HG02588 (cell line): ENCODE measurements at regions not wholly inside any gene's neighbourhood (a gene's known extent, or its start where the extent isn't known, plus 50 kb on each side); places are given as distances from the start of the nearest gene placed in this dataset.
A peak's percentile ranks its signal among the peaks of the same experiment; 100 is the strongest.

Source experiments
- ATAC-seq: cut with Tn5 transposase; IDR thresholded peaks from one replicate; pipeline ENCODE4 v1.9.1; 2021; ENCODE audit warnings: mild to moderate bottlenecking, moderate library complexity; ENCODE audit not compliant: unreplicated experiment

- ATAC-seq: no peak
These were observed 92.5 kb upstream of the TGIF1 start for GRCh38 chr18:3357516-3357915.

DNA sequence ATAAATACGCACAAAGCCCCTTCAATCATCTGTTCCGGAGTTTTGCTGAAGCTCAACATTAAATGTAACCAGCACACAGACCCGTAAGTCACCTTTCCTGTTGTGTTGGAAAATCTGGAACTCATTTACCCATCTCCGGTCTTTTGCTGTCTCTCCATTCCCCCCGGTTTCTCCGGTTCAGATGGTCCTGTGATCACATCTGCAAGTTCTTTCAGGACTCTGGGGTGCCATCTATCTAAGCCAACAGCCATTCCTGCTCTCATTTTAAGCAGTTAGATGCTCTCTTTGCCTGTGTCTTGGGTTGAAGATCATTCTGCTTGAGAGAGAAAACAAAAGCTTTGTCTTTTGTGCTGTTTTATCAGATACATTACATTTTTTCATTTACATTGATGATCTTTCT is 91.7 kb upstream of the TGIF1 start:
- ATAC-seq: no peak

DNA sequence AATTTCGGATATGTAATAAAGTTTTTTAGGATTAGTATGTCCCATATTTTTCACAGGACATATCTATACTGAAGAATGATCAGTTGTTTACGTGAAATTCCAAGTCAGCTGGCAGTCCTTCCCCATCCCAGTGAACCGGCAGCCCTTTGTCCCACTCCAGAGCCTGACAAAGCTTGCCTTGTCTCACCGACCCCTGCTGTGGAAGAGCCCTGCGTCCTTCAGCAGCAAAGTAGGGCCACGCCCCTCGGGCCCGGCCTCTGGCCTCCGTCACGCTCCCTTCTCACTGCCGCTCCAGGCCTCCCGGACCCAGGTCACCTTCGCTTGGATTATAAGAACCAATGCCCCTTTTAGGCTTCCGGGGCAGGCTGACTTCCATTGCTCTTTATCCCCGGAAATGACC is 89.8 kb upstream of the TGIF1 start:
- no peak for ATAC-seq

DNA sequence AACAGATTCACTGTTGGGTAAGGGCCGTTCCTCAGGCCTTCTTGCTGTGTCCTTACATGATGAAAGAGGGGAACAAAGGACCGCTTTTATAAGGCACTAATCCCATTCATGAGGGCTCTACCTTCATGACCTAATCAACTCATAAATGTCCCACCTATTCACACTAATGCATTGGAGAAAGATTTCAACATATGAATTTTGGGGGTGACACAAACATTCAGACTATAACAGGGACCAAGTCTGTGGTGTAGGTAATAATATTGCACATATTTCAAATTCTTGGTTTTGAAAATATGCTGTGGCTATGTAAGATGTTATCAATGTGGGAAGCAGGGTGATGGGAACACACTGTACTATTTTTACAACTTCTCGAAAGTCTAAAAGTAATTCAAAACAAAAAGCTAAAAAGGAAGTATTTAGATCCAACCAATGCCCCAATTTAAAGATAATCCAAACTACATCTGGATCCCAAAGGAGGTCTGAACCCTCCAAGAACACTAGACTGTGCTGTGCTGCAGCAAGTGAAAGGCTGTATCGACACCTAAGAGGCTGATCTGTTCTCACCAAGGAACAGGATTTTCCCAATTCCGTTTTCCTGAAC is 82.4 kb upstream of the TGIF1 start:
- no peak for ATAC-seq

- no peak for ATAC-seq
These were observed 81.8 kb upstream of the TGIF1 start for GRCh38 chr18:3368193-3368592.

- ATAC-seq: no peak
These were observed 70.3 kb upstream of the TGIF1 start for GRCh38 chr18:3379685-3380084.

DNA sequence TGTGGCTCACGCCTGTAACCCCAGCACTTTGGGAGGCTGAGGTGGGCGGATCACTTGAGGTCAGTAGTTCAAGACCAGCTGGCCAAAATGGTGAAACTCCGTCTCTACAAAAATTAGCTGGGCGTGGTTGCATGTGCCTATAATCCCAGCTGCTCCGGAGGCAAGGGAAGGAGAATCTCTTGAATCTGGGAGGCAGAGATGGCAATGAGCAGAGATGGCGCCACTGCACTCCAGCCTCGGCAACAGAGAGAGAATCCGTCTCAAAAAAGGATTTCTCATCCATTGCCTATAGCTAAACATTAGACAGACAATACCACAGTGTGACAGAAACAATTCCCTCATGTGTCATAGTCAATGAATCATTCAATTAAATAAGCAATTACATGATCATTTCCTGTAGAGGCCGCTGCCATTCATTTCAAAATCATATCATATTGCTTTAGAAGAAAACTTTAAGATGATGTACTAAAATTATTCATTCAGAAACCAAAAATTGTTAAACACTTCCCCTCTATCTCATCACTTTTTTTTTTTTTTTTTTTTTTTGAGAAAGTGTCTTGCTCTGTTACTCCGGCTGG is 69.5 kb upstream of the TGIF1 start:
- no peak for ATAC-seq

- no peak for ATAC-seq
These were observed 66.5 kb upstream of the TGIF1 start for GRCh38 chr18:3383381-3383915.

- ATAC-seq: peak; percentile 79
These were observed 65.1 kb upstream of the TGIF1 start for GRCh38 chr18:3384664-3385563.

- ATAC-seq: no peak
These were observed 61.6 kb upstream of the TGIF1 start for GRCh38 chr18:3388323-3388722.

DNA sequence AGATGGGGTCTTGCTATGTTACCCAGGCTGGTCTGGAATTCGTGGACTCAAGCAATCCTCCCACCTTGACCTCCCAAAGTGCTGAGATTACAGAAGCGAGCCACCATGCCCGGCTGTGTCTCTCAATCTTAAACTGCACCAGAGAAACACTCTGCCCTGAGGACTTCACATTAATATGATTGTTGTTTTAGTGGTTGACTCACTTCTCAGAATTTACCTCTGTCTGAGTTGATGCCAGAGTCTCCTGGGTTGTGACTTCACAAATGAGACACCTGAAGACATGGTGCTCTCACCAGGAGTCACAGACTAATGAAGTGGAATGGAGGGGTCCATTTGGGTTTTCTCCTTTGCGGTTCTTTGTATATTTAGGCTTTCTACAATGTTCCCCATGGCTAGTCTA is 61.0 kb upstream of the TGIF1 start:
- no peak for ATAC-seq

- ATAC-seq: no peak
These were observed 60.0 kb upstream of the TGIF1 start for GRCh38 chr18:3389977-3390376.

GRCh38 chr18:3391704-3392466 is 58.1 kb upstream of the TGIF1 start:
- no peak for ATAC-seq

GRCh38 chr18:3392467-3392855 is 57.5 kb upstream of the TGIF1 start:
- no peak for ATAC-seq

- ATAC-seq: no peak
These were observed 55.3 kb upstream of the TGIF1 start for GRCh38 chr18:3394648-3395047.

- no peak for ATAC-seq
These were observed 54.5 kb upstream of the TGIF1 start for GRCh38 chr18:3395466-3395865.

GRCh38 chr18:3397031-3397750 is 52.8 kb upstream of the TGIF1 start:
- no peak for ATAC-seq

DNA sequence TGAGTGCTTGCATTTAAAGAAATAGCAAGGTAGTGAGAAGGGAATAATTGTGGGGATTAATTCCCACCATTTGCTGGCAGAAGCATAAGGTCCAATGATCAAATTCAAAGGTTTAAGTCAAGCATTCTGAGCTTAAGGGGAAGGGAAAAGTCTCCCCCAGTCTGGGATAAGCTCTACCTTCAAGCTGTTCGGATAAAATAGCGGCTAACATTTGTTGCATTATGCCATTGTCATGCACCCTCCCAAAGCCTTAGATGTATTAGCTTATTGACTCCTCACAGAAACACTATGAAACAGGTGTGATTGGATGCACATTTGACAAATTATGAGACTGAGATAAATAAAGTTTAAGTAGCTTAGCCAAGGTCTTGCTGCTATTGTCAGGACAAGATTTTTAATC is 52.2 kb upstream of the TGIF1 start:
- ATAC-seq: no peak
